GM12874 (cell line): ENCODE measurements at regions not wholly inside any gene's neighbourhood (a gene's known extent, or its start where the extent isn't known, plus 50 kb on each side); places are given as distances from the start of the nearest gene placed in this dataset.

Source experiments
- CTCF ChIP-seq: IDR thresholded peaks from 2 replicates; pipeline ENCODE4 v1.5.1; 2011; ENCODE audit warnings: low read depth, mild to moderate bottlenecking, control low read depth, low read length, moderate library complexity; ENCODE audit not compliant: insufficient read depth

GRCh38 chr13:99687723-99688397 is 186.6 kb downstream of the TM9SF2 start:
- no peak for TF ChIP-seq CTCF

GRCh38 chr13:99686944-99687411 is 185.7 kb downstream of the TM9SF2 start:
- no peak for TF ChIP-seq CTCF

- TF ChIP-seq CTCF = no peak
Observed at GRCh38 chr13:99686157-99686572, 184.9 kb downstream of the TM9SF2 start.

GRCh38 chr13:99681695-99682094 is 180.4 kb downstream of the TM9SF2 start:
- no peak for TF ChIP-seq CTCF

GRCh38 chr13:99677116-99677951 is 176.1 kb downstream of the TM9SF2 start:
- no peak for TF ChIP-seq CTCF

GRCh38 chr13:99671746-99672145 is 170.5 kb downstream of the TM9SF2 start:
- no peak for TF ChIP-seq CTCF

- TF ChIP-seq CTCF = no peak
Observed at GRCh38 chr13:99666146-99666805, 165.0 kb downstream of the TM9SF2 start.
